K562 (cell line): ENCODE measurements at regions not wholly inside any gene's neighbourhood (a gene's known extent, or its start where the extent isn't known, plus 50 kb on each side); places are given as distances from the start of the nearest gene placed in this dataset.

ENCODE experiments used
- EP300 ChIP-seq: IDR thresholded peaks from 2 replicates; pipeline ENCODE4 v1.6.1; 2012; ENCODE audit warnings: low read length, improper control_type of control experiment
- FOXK2 ChIP-seq, 2 experiments: fragments of 450-650 bp; IDR thresholded peaks in 1 of 2; conservative IDR thresholded peaks in 1 of 2; 2 replicates each; pipeline ENCODE4 v1.6.1; 2016; ENCODE audit warnings: low read depth in 2 of 2, mild to moderate bottlenecking in 1 of 2
- POLR2A ChIP-seq: fragments of 450-650 bp; conservative IDR thresholded peaks from 2 replicates; pipeline ENCODE4 v1.6.1; 2016
- ZKSCAN1 ChIP-seq: fragments of 150-350 bp; IDR thresholded peaks from 2 replicates; pipeline ENCODE4 v1.6.1; 2016; ENCODE audit warnings: low read depth, low read length
- TF ChIP-seq, protein P1 (sequence below), 2 experiments: fragments of 450-650 bp; formaldehyde crosslinking in 1 of 2; IDR thresholded peaks; 2 replicates each; pipeline versions ENCODE4 v1.4.0 to v1.6.1; 2014 to 2020; ENCODE audit warnings: mild to moderate bottlenecking in 2 of 2, borderline replicate concordance in 1 of 2, low read depth in 1 of 2
- TF ChIP-seq, protein P2 (sequence below): fragments of 250-450 bp; sonication (Bioruptor Pico); IDR thresholded peaks from 2 replicates; pipeline ENCODE4 v1.6.1; 2021; ENCODE audit warnings: mild to moderate bottlenecking
- TF ChIP-seq, protein P3 (sequence below): sonication (generic); formaldehyde crosslinking; IDR thresholded peaks from 2 replicates; pipeline ENCODE4 v1.9.0; 2022; ENCODE audit warnings: mild to moderate bottlenecking, missing genetic modification reagents
- TF ChIP-seq, protein P4 (sequence below), 3 experiments: IDR thresholded peaks in 2 of 3; conservative IDR thresholded peaks in 1 of 3; 2 replicates each; pipeline ENCODE4 v1.5.1; 2011 to 2012; ENCODE audit warnings: low read length in 3 of 3, mild to moderate bottlenecking in 3 of 3, control low read depth in 2 of 3, improper control_type of control experiment in 1 of 3, inconsistent platforms in 1 of 3, low read depth in 1 of 3, mixed read lengths in 1 of 3, moderate library complexity in 1 of 3; ENCODE audit not compliant: insufficient read depth in 2 of 3

DNA sequence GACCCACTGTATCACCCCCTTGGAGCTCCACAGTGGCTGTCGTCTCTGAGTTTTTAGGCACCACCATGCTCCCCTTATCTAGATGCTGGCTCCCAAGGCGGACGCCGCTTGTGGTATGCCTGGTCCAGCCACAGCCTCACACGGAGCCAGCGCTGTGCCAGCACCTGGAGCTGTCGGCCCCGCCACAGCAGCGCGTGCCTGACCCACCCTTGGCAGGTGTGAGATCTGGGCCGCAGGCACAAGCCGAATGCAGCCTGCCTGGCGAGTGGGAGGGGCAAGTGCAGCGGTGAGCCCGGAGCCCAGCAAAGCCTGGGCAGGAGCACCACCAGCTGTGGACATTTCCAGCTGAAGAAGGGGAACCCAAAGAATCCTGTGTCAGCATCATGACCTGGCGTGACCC, 91.9 kb upstream of the BACE2 start:
- TF ChIP-seq, protein P1, sequence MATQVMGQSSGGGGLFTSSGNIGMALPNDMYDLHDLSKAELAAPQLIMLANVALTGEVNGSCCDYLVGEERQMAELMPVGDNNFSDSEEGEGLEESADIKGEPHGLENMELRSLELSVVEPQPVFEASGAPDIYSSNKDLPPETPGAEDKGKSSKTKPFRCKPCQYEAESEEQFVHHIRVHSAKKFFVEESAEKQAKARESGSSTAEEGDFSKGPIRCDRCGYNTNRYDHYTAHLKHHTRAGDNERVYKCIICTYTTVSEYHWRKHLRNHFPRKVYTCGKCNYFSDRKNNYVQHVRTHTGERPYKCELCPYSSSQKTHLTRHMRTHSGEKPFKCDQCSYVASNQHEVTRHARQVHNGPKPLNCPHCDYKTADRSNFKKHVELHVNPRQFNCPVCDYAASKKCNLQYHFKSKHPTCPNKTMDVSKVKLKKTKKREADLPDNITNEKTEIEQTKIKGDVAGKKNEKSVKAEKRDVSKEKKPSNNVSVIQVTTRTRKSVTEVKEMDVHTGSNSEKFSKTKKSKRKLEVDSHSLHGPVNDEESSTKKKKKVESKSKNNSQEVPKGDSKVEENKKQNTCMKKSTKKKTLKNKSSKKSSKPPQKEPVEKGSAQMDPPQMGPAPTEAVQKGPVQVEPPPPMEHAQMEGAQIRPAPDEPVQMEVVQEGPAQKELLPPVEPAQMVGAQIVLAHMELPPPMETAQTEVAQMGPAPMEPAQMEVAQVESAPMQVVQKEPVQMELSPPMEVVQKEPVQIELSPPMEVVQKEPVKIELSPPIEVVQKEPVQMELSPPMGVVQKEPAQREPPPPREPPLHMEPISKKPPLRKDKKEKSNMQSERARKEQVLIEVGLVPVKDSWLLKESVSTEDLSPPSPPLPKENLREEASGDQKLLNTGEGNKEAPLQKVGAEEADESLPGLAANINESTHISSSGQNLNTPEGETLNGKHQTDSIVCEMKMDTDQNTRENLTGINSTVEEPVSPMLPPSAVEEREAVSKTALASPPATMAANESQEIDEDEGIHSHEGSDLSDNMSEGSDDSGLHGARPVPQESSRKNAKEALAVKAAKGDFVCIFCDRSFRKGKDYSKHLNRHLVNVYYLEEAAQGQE (IDR thresholded peaks at IDR 0.05; ENCODE audit: borderline replicate concordance): no peak
- TF ChIP-seq, protein P1 (CRISPR knock-in tag; IDR thresholded peaks at IDR 0.05; ENCODE audit: low read depth): no peak
- TF ChIP-seq, protein P2, sequence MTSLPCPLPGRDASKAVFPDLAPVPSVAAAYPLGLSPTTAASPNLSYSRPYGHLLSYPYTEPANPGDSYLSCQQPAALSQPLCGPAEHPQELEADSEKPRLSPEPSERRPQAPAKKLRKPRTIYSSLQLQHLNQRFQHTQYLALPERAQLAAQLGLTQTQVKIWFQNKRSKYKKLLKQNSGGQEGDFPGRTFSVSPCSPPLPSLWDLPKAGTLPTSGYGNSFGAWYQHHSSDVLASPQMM (CRISPR knock-in tag): no peak
- TF ChIP-seq EP300: no peak
- TF ChIP-seq, protein P3, sequence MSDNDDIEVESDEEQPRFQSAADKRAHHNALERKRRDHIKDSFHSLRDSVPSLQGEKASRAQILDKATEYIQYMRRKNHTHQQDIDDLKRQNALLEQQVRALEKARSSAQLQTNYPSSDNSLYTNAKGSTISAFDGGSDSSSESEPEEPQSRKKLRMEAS (CRISPR knock-in tag): no peak
- no peak for TF ChIP-seq FOXK2 (conservative IDR thresholded peaks at IDR 0.05 in 1 of 2, IDR thresholded peaks at IDR 0.05 in 1 of 2; ENCODE audit: low read depth in 2 of 2)
- no peak for TF ChIP-seq ZKSCAN1
- TF ChIP-seq POLR2A: no peak
- TF ChIP-seq, protein P4, sequence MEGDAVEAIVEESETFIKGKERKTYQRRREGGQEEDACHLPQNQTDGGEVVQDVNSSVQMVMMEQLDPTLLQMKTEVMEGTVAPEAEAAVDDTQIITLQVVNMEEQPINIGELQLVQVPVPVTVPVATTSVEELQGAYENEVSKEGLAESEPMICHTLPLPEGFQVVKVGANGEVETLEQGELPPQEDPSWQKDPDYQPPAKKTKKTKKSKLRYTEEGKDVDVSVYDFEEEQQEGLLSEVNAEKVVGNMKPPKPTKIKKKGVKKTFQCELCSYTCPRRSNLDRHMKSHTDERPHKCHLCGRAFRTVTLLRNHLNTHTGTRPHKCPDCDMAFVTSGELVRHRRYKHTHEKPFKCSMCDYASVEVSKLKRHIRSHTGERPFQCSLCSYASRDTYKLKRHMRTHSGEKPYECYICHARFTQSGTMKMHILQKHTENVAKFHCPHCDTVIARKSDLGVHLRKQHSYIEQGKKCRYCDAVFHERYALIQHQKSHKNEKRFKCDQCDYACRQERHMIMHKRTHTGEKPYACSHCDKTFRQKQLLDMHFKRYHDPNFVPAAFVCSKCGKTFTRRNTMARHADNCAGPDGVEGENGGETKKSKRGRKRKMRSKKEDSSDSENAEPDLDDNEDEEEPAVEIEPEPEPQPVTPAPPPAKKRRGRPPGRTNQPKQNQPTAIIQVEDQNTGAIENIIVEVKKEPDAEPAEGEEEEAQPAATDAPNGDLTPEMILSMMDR (IDR thresholded peaks at IDR 0.05 in 2 of 3, conservative IDR thresholded peaks at IDR 0.05 in 1 of 3; ENCODE audit: insufficient read depth in 2 of 3, low read depth in 1 of 3, low read length in 3 of 3): no peak
